Erythroblast (primary cell): ENCODE measurements at regions not wholly inside any gene's neighbourhood (a gene's known extent, or its start where the extent isn't known, plus 50 kb on each side); places are given as distances from the start of the nearest gene placed in this dataset.

Source experiments
- GATA1 ChIP-seq: IDR thresholded peaks from 2 replicates; pipeline ENCODE4 v1.6.1; 2011; ENCODE audit warnings: low read depth, mild to moderate bottlenecking, control low read depth, low read length, moderate library complexity
- POLR2A ChIP-seq: IDR thresholded peaks from 2 replicates; pipeline ENCODE4 v1.6.1; 2011; ENCODE audit warnings: mild to moderate bottlenecking, low read length

DNA sequence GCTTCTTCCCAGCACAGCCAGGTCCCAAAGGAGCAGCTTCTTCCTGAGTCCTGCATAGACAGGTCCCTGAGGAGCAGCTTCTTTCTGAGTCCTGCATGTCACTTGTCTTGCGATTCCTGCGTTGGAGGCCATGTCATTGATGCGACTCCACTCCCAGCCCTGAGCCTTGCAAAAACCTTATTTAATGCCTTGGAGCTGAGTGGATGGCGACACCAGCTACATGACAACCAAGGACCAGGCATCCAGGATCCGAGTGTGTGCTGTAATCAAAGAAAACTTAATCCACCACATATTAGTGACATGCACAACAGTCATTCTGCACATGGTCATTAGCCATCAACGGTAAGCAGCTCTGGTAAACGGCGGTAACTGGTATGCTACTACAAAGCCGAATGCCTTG, 315.8 kb downstream of the TEX29 start:
- TF ChIP-seq POLR2A (no peak), GATA1 (no peak)
